ENCODE measurements at regions not wholly inside any gene's neighbourhood (a gene's known extent, or its start where the extent isn't known, plus 50 kb on each side); places are given as distances from the start of the nearest gene placed in this dataset.

DNA sequence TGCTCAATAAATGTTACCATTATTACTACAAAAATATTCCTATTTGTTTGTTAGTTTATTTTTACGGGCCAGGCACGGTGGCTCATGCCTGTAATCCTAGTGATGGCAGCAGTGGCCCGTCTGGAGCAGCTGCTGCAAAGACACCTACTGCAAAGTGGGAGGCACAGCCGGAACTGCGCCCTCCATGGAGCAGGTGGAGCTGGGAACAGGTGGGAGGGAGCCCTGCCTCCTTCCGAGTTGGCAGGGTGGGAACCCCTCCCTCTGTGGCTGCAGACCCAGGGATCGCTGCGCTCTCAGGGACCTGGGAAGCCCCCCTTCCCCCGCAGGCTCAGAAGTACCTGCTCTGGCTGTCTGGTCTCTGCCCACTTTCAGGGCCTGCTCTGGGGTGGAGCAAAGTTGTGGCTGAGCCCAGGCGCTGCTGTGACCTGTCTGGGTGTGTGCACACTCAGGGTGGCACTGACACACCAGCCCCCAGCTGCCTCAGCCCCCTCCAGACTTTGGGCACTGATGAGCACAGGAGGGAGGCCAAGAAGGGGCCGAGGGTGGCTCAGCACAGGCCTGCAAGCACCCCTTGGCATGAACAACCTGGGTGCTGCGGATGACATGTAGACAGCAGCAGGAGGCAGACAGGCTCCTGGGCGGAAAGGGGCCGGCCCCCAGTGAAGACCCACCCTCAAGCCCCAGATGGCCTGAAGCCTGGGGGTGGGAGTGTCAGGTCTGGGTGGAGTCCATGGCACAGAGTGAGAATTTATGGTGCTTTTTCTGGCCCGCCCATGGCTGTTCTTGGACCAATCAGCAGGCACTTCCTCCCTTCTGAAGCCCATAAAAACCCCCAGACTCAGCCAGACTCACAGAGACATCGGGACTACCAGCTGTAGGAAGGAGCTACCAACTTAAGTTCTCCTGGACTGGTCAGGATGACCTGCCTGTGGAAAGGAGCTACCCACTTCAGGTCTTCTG, 103.7 kb upstream of the CLMP start (continued):
- TF ChIP-seq, protein P1, sequence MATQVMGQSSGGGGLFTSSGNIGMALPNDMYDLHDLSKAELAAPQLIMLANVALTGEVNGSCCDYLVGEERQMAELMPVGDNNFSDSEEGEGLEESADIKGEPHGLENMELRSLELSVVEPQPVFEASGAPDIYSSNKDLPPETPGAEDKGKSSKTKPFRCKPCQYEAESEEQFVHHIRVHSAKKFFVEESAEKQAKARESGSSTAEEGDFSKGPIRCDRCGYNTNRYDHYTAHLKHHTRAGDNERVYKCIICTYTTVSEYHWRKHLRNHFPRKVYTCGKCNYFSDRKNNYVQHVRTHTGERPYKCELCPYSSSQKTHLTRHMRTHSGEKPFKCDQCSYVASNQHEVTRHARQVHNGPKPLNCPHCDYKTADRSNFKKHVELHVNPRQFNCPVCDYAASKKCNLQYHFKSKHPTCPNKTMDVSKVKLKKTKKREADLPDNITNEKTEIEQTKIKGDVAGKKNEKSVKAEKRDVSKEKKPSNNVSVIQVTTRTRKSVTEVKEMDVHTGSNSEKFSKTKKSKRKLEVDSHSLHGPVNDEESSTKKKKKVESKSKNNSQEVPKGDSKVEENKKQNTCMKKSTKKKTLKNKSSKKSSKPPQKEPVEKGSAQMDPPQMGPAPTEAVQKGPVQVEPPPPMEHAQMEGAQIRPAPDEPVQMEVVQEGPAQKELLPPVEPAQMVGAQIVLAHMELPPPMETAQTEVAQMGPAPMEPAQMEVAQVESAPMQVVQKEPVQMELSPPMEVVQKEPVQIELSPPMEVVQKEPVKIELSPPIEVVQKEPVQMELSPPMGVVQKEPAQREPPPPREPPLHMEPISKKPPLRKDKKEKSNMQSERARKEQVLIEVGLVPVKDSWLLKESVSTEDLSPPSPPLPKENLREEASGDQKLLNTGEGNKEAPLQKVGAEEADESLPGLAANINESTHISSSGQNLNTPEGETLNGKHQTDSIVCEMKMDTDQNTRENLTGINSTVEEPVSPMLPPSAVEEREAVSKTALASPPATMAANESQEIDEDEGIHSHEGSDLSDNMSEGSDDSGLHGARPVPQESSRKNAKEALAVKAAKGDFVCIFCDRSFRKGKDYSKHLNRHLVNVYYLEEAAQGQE (IDR thresholded peaks at IDR 0.05) = no peak
- TF ChIP-seq, protein P2, sequence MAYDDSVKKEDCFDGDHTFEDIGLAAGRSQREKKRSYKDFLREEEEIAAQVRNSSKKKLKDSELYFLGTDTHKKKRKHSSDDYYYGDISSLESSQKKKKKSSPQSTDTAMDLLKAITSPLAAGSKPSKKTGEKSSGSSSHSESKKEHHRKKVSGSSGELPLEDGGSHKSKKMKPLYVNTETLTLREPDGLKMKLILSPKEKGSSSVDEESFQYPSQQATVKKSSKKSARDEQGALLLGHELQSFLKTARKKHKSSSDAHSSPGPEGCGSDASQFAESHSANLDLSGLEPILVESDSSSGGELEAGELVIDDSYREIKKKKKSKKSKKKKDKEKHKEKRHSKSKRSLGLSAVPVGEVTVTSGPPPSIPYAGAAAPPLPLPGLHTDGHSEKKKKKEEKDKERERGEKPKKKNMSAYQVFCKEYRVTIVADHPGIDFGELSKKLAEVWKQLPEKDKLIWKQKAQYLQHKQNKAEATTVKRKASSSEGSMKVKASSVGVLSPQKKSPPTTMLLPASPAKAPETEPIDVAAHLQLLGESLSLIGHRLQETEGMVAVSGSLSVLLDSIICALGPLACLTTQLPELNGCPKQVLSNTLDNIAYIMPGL (CRISPR knock-in tag; IDR thresholded peaks at IDR 0.05; ENCODE audit: borderline replicate concordance) = no peak
- no peak for TF ChIP-seq RARB (CRISPR knock-in tag; IDR thresholded peaks at IDR 0.05)

DNA sequence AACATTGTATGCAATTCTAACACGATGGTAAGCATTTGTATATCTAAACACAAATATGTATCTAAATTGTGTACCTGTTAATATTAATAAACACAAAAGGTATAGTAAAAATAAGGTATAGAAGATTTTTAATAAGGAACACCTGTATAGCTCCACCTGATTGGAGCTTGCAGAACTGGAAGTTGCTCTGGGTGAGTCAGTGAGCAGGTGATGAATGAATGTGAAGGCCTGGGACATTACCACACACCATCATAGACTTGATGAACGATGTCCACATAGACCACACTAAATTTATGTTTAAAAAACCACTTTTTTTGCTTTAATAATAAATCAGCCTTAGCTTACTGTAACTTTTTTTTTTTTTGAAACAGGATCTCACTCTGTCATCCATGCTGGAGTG, 97.6 kb upstream of the CLMP start:
- 44% methylated on average over 2 of the region's 2 CpGs for WGBS (ENCODE audit: missing lambda C conversion rate)
- ATAC-seq (no peak), DNase-seq (ENCODE audit: low read depth in 1 of 2, low spot score in 1 of 2) (no peak), FAIRE-seq (no peak)
- H3K4me3 ChIP-seq = no peak overlapping the region
- TF ChIP-seq CBX2 (IDR thresholded peaks at IDR 0.05; ENCODE audit: borderline replicate concordance, low read depth) (no peak), NFE2L2 (conservative IDR thresholded peaks at IDR 0.05; ENCODE audit: low read length) (no peak), KDM1A (IDR thresholded peaks at IDR 0.05; ENCODE audit: low read depth) (no peak), ZFP36 (IDR thresholded peaks at IDR 0.05; ENCODE audit: borderline replicate concordance, partially characterized antibody) (no peak), NR3C1 (IDR thresholded peaks at IDR 0.05) (no peak), HEYL (CRISPR knock-in tag; IDR thresholded peaks at IDR 0.05) (no peak), SMC3 (IDR thresholded peaks at IDR 0.05) (no peak), KDM5A (IDR thresholded peaks at IDR 0.05) (no peak), ZC3H11A (IDR thresholded peaks at IDR 0.05) (no peak), RARB (CRISPR knock-in tag; IDR thresholded peaks at IDR 0.05) (no peak), FOSB (CRISPR knock-in tag; IDR thresholded peaks at IDR 0.05) (no peak), MAZ (IDR thresholded peaks at IDR 0.05; ENCODE audit: borderline replicate concordance, low read depth, low read length) (no peak), RFX5 (IDR thresholded peaks at IDR 0.05) (no peak)
- TF ChIP-seq, protein P3, sequence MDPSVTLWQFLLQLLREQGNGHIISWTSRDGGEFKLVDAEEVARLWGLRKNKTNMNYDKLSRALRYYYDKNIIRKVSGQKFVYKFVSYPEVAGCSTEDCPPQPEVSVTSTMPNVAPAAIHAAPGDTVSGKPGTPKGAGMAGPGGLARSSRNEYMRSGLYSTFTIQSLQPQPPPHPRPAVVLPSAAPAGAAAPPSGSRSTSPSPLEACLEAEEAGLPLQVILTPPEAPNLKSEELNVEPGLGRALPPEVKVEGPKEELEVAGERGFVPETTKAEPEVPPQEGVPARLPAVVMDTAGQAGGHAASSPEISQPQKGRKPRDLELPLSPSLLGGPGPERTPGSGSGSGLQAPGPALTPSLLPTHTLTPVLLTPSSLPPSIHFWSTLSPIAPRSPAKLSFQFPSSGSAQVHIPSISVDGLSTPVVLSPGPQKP (IDR thresholded peaks at IDR 0.05; ENCODE audit: low read depth, low read length) = no peak
- TF ChIP-seq, protein P4, sequence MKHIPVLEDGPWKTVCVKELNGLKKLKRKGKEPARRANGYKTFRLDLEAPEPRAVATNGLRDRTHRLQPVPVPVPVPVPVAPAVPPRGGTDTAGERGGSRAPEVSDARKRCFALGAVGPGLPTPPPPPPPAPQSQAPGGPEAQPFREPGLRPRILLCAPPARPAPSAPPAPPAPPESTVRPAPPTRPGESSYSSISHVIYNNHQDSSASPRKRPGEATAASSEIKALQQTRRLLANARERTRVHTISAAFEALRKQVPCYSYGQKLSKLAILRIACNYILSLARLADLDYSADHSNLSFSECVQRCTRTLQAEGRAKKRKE (CRISPR knock-in tag; IDR thresholded peaks at IDR 0.05; ENCODE audit: low read depth) = no peak
- TF ChIP-seq, protein P5, sequence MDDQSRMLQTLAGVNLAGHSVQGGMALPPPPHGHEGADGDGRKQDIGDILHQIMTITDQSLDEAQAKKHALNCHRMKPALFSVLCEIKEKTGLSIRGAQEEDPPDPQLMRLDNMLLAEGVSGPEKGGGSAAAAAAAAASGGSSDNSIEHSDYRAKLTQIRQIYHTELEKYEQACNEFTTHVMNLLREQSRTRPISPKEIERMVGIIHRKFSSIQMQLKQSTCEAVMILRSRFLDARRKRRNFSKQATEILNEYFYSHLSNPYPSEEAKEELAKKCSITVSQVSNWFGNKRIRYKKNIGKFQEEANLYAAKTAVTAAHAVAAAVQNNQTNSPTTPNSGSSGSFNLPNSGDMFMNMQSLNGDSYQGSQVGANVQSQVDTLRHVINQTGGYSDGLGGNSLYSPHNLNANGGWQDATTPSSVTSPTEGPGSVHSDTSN (IDR thresholded peaks at IDR 0.05) = no peak
- TF ChIP-seq, protein P2 (CRISPR knock-in tag; IDR thresholded peaks at IDR 0.05; ENCODE audit: borderline replicate concordance) = no peak
- TF ChIP-seq, protein P6, sequence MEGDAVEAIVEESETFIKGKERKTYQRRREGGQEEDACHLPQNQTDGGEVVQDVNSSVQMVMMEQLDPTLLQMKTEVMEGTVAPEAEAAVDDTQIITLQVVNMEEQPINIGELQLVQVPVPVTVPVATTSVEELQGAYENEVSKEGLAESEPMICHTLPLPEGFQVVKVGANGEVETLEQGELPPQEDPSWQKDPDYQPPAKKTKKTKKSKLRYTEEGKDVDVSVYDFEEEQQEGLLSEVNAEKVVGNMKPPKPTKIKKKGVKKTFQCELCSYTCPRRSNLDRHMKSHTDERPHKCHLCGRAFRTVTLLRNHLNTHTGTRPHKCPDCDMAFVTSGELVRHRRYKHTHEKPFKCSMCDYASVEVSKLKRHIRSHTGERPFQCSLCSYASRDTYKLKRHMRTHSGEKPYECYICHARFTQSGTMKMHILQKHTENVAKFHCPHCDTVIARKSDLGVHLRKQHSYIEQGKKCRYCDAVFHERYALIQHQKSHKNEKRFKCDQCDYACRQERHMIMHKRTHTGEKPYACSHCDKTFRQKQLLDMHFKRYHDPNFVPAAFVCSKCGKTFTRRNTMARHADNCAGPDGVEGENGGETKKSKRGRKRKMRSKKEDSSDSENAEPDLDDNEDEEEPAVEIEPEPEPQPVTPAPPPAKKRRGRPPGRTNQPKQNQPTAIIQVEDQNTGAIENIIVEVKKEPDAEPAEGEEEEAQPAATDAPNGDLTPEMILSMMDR (IDR thresholded peaks at IDR 0.05) = no peak
- TF ChIP-seq, protein P7, sequence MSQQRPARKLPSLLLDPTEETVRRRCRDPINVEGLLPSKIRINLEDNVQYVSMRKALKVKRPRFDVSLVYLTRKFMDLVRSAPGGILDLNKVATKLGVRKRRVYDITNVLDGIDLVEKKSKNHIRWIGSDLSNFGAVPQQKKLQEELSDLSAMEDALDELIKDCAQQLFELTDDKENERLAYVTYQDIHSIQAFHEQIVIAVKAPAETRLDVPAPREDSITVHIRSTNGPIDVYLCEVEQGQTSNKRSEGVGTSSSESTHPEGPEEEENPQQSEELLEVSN (IDR thresholded peaks at IDR 0.05; ENCODE audit: borderline replicate concordance, low read depth) = no peak
- H3K4me1 ChIP-seq = no peaks in the 10 kb centered on the region
- H3K4me2 ChIP-seq = no peak overlapping the region
- CTCF ChIA-PET = interaction anchor here (0.7 to 2.4 kb wide), 4 partner anchors 9 to 186 kb away, joined by 3 to 9 read pairs (median 3); no protein-coding TSS in a partner anchor
- H3K27ac ChIP-seq = no peak overlapping the region
- H3K9me3 ChIP-seq = no peaks in the 10 kb centered on the region
- POLR2A ChIA-PET = no interaction called here
